Tibial nerve (tissue), 4 donors: ENCODE measurements at regions not wholly inside any gene's neighbourhood (a gene's known extent, or its start where the extent isn't known, plus 50 kb on each side); places are given as distances from the start of the nearest gene placed in this dataset.

Source experiments
- CTCF ChIP-seq, 5 experiments: fragments of 200-600 bp in 3 of 5; fragments of 450-650 bp in 2 of 5; sonication (generic) in 3 of 5; IDR thresholded peaks; one replicate each; pipeline ENCODE4 v1.5.1; 2016 to 2019; ENCODE audit warnings: antibody characterized with exemption in 5 of 5, mild to moderate bottlenecking in 3 of 5, moderate library complexity in 2 of 5
- EP300 ChIP-seq, 2 donors: sonication (generic); formaldehyde crosslinking; IDR thresholded peaks; one replicate each; pipeline ENCODE4 v1.6.1; 2017; ENCODE audit warnings: antibody characterized with exemption in 2 of 2, mild to moderate bottlenecking in 1 of 2
- POLR2A ChIP-seq, 2 donors: fragments of 450-650 bp; IDR thresholded peaks; one replicate each; pipeline ENCODE4 v1.6.1; 2017; ENCODE audit warnings: antibody characterized with exemption in 2 of 2, mild to moderate bottlenecking in 2 of 2, moderate library complexity in 2 of 2

- TF ChIP-seq CTCF (IDR thresholded peaks at IDR 0.05) (no peak), POLR2A (IDR thresholded peaks at IDR 0.05) (no peak), EP300 (IDR thresholded peaks at IDR 0.05) (no peak)
These were observed 1096.9 kb upstream of the NUDT12 start for GRCh38 chr5:104659497-104659896.
